PC-3 (cell line): ENCODE measurements at regions not wholly inside any gene's neighbourhood (a gene's known extent, or its start where the extent isn't known, plus 50 kb on each side); places are given as distances from the start of the nearest gene placed in this dataset.
A peak's percentile ranks its signal among the peaks of the same experiment; 100 is the strongest.

Source experiments
- ATAC-seq: fragments of 200-7000 bp; cut with Tn5 transposase; 2 replicates; pipeline ENCODE4 v1.9.1; 2020; ENCODE audit warnings: mild to moderate bottlenecking, moderate library complexity
- BruUV-seq: library from RNA; stranded (reverse); fragments of 400-500 nt; replicated peaks from 2 replicates; lab custom pipeline; 2021; lab: Mats Ljungman, UMichigan
- CTCF ChIA-PET: fragments of 300-600 bp; sonication (Branson Sonifier 250); formaldehyde crosslinking; loops from one replicate; lab custom pipeline; 2022; ENCODE audit warnings: antibody characterized with exemption; lab: Charles Lee
- POLR2A ChIA-PET: fragments of 300-600 bp; sonication (Branson Sonifier 250); formaldehyde crosslinking; loops from one replicate; lab custom pipeline; 2022; ENCODE audit warnings: antibody characterized with exemption; ENCODE audit not compliant: unreplicated experiment; lab: Charles Lee
- DNase-seq: peaks from one replicate; pipeline ENCODE4 v3.0.0-alpha.2; 2015
- H2AFZ ChIP-seq: fragments of 300-600 bp; sonication (generic); 2 replicates; pipeline ENCODE4 v1.6.0; 2016; ENCODE audit warnings: antibody characterized with exemption, low read length
- H3F3A ChIP-seq: fragments of 300-600 bp; sonication (generic); one replicate; pipeline ENCODE4 v1.6.0; 2017; ENCODE audit warnings: antibody characterized with exemption, low read length, control low read depth, mild to moderate bottlenecking; ENCODE audit not compliant: unreplicated experiment
- H3K27ac ChIP-seq: fragments of 300-600 bp; sonication (generic); 2 replicates; pipeline ENCODE4 v1.5.1; 2016; ENCODE audit warnings: mild to moderate bottlenecking, low read length
- H3K27me3 ChIP-seq: fragments of 300-600 bp; sonication (generic); 2 replicates; pipeline ENCODE4 v1.6.1; 2016; ENCODE audit warnings: low read length, mixed read lengths
- H3K36me3 ChIP-seq: fragments of 300-600 bp; sonication (generic); 2 replicates; pipeline ENCODE4 v1.6.1; 2016; ENCODE audit warnings: low read depth, mixed run types, low read length, mixed read lengths
- H3K4me1 ChIP-seq: fragments of 300-600 bp; sonication (generic); 2 replicates; pipeline ENCODE4 v1.5.1; 2016; ENCODE audit warnings: low read length; ENCODE audit not compliant: insufficient read depth
- H3K4me2 ChIP-seq: fragments of 300-600 bp; sonication (generic); 2 replicates; pipeline ENCODE4 v1.6.0; 2016; ENCODE audit warnings: low read length
- H3K4me3 ChIP-seq: fragments of 300-600 bp; sonication (generic); 2 replicates; pipeline ENCODE4 v1.5.1; 2016; ENCODE audit warnings: mild to moderate bottlenecking, low read length, mixed read lengths
- H3K79me2 ChIP-seq: fragments of 300-600 bp; sonication (generic); 2 replicates; pipeline ENCODE4 v1.6.1; 2017; ENCODE audit warnings: low read length, mixed read lengths
- H3K9ac ChIP-seq: fragments of 300-600 bp; sonication (generic); 2 replicates; pipeline ENCODE4 v1.6.0; 2016; ENCODE audit warnings: mild to moderate bottlenecking, low read length
- H3K9me2 ChIP-seq: fragments of 300-600 bp; sonication (generic); replicated peaks from 2 replicates; pipeline ENCODE4 v1.6.1; 2016; ENCODE audit warnings: mixed run types, low read length, mixed read lengths
- H3K9me3 ChIP-seq: fragments of 300-600 bp; sonication (generic); 2 replicates; pipeline ENCODE4 v1.6.1; 2016; ENCODE audit warnings: low read length, mixed read lengths
- H4K20me1 ChIP-seq: fragments of 300-600 bp; sonication (generic); 2 replicates; pipeline ENCODE4 v1.6.1; 2016; ENCODE audit warnings: low read length, mixed read lengths
- CTCF ChIP-seq: fragments of 300-600 bp; sonication (generic); conservative IDR thresholded peaks from 2 replicates; pipeline ENCODE4 v1.5.1; 2017; ENCODE audit warnings: antibody characterized with exemption, low read depth, mild to moderate bottlenecking, low read length
- EZH2 ChIP-seq: fragments of 300-600 bp; sonication (generic); IDR thresholded peaks from one replicate; pipeline ENCODE4 v1.6.1; 2017; ENCODE audit warnings: antibody characterized with exemption, mild to moderate bottlenecking, low read length; ENCODE audit not compliant: unreplicated experiment
- EZH2phosphoT487 ChIP-seq: fragments of 300-600 bp; sonication (generic); IDR thresholded peaks from 2 replicates; pipeline ENCODE4 v1.6.1; 2018; ENCODE audit warnings: mild to moderate bottlenecking, antibody characterized with exemption, low read length, borderline replicate concordance
- intact Hi-C: fragments of 100-400 bp; cut with micrococcal nuclease; formaldehyde crosslinking; loops from 2 replicates; pipeline ENCODE4 v1.9.0; 2023

- Histone ChIP-seq H3K4me1 (peaks cover 35% of the 10 kb centered on the region), H3K79me2 (no peaks in the 10 kb centered on the region), H2AFZ (no peak overlapping the region), H3K9me2 (no peaks in the 10 kb centered on the region), H4K20me1 (no peaks in the 10 kb centered on the region), H3K4me2 (no peak overlapping the region), H3K36me3 (no peaks in the 10 kb centered on the region), H3K9ac (no peak overlapping the region), H3K4me3 (no peak overlapping the region), H3F3A (no peaks in the 10 kb centered on the region), H3K27me3 (no peaks in the 10 kb centered on the region), H3K9me3 (no peaks in the 10 kb centered on the region), H3K27ac (peak overlapping the region; percentile 18)
- intact Hi-C loops, result no loop called here
- ATAC-seq, result peak; percentile 64; the same call in 1 of the 2 replicates
- no TSS peak for BruUV-seq
- ChIA-PET CTCF (no interaction called here), POLR2A (no interaction called here)
- TF ChIP-seq EZH2phosphoT487 (no peak), EZH2 (no peak), CTCF (no peak)
- DNase-seq, result peak; percentile 41
These were observed 202.0 kb downstream of the SPTSSA start for GRCh38 chr14:34259996-34260395.

- no peak overlapping the region for H2AFZ ChIP-seq
- H3K9ac ChIP-seq, result peak overlapping the region; percentile 29; the same call in 1 of the 2 replicates
- peaks cover 43% of the 10 kb centered on the region for H3K4me1 ChIP-seq
- no peaks in the 10 kb centered on the region for H4K20me1 ChIP-seq
- no peaks in the 10 kb centered on the region for H3K36me3 ChIP-seq
- H3K27me3 ChIP-seq, result no peaks in the 10 kb centered on the region
- DNase-seq (peak; percentile 66), ATAC-seq (peak; percentile 52)
- intact Hi-C loops, result no loop called here
- ChIA-PET CTCF (no interaction called here), POLR2A (no interaction called here)
- no peaks in the 10 kb centered on the region for H3F3A ChIP-seq
- H3K79me2 ChIP-seq, result no peaks in the 10 kb centered on the region
- H3K4me3 ChIP-seq, result no peak overlapping the region
- no peaks in the 10 kb centered on the region for H3K9me3 ChIP-seq
- H3K27ac ChIP-seq, result peak overlapping the region; percentile 72
- no peak for TF ChIP-seq CTCF
- TF ChIP-seq EZH2, result no peak
- BruUV-seq, result no TSS peak
- H3K9me2 ChIP-seq, result no peaks in the 10 kb centered on the region
- H3K4me2 ChIP-seq, result peak overlapping the region; percentile 32
These were observed 203.7 kb downstream of the SPTSSA start for GRCh38 chr14:34258318-34258717.

GRCh38 chr14:34257505-34257904, 204.5 kb downstream of the SPTSSA start:
- TF ChIP-seq CTCF, result no peak
- TF ChIP-seq EZH2, result no peak
- TF ChIP-seq EZH2phosphoT487, result no peak
- Histone ChIP-seq H3K4me1 (peaks cover 43% of the 10 kb centered on the region), H3K36me3 (no peaks in the 10 kb centered on the region), H3K4me3 (no peak overlapping the region), H2AFZ (no peak overlapping the region), H3F3A (no peaks in the 10 kb centered on the region), H4K20me1 (no peaks in the 10 kb centered on the region), H3K9me2 (no peaks in the 10 kb centered on the region), H3K27ac (peak overlapping the region; percentile 72), H3K9ac (peak overlapping the region; percentile 29), H3K9me3 (no peaks in the 10 kb centered on the region), H3K27me3 (no peaks in the 10 kb centered on the region), H3K79me2 (no peaks in the 10 kb centered on the region), H3K4me2 (peak overlapping the region; percentile 32; the same call in 1 of the 2 replicates)
- no TSS peak for BruUV-seq
- peak; percentile 52 for DNase-seq
- POLR2A ChIA-PET, result no interaction called here
- no peak for ATAC-seq
- CTCF ChIA-PET, result no interaction called here
- intact Hi-C loops, result no loop called here
